COLO829 (cell line): ENCODE measurements at regions not wholly inside any gene's neighbourhood (a gene's known extent, or its start where the extent isn't known, plus 50 kb on each side); places are given as distances from the start of the nearest gene placed in this dataset.

ENCODE experiments used
- DNase-seq: peaks from one replicate; pipeline ENCODE4 v3.0.0; 2012; ENCODE audit warnings: low spot score

DNA sequence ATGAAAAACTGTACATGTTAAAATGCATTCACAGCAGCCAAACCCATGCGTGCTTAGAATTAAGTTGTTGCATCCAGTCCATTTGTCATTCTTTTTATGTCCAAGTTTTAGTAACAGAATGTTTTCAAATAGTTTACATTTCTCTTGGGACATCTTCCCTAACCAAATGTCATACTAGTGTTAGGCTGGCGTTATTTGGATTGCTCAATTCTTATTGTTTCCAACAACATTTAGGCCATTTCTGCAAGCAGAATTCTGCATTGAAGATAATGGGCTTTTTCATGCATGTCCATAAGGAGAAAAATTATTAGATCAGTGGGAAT is 203.0 kb downstream of the HIBADH start:
- no peak for DNase-seq

DNA sequence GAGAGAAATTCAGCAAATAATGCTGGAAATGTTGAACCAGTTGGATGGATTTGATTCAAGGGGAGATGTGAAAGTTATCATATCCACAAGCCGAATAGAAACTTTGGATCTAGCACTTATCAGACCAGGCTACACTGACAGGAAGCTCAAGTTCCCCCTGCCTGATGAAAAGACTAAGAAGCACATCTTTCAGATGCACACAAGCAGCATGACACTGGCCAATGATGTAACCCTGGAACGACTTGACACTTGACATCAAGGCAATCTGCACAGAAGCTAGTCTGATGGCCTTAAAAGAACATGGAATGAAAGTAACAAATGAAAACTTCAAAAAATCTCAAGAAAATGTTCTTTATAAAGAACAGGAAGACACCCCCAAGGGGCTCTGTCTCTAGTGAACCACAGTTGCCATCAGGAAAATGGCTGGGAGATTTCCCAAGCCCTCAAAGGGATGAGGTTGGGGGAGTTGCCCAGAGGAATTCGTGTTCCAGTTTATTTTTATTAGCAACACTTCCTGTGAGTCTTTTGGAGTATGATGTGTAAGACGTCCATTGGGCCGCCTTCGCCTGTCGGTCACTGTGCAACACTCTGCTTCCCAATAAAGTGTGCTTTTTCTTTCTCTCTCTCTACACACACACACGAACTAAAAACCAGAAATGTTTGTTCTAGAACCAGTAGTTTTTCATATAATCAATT is 200.0 kb downstream of the HIBADH start:
- DNase-seq = no peak

DNA sequence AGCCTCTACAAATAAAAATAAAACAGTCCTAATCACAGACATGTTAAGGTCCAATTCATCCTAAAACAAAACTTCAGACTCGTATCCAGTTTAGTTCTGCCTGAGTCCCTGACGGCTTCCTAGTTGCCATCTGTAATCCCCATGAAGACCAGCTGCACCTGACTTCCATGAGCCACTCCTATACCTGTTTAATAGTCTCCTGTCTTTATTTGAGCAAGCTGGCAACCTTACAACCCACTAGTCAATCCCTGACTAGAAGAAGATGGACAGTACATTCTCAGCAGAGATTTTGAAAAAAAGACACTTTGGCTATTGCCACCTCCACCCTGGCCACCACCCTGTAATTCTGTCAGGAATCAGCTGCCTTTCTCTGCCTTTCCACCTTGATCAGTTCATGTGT is 197.7 kb downstream of the HIBADH start:
- no peak for DNase-seq

GRCh38 chr7:27466703-27467102 is 196.0 kb downstream of the HIBADH start:
- DNase-seq = no peak

DNA sequence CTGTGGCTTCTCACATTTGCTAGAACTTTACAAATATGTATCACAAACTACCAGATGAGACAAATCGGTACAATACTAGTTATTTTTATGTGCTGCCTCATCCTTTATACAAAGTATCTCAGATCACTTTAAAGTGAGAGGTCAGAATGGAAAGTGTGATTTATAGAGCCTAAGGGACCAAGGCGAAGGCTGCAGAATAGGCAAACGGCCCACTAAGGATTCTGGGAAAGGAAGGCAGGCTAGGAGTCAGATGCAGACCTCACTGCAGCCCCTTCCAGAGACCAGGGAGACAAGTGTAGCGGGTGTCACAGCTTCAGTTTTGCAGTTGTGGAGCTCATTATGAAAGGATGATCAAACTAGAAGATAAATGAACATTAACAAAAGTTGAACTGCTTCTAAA is 190.6 kb downstream of the HIBADH start:
- DNase-seq = no peak
